Endodermal cell (in vitro differentiated cells): ENCODE measurements at regions not wholly inside any gene's neighbourhood (a gene's known extent, or its start where the extent isn't known, plus 50 kb on each side); places are given as distances from the start of the nearest gene placed in this dataset.
"Not testable (repeated sequence)": the region's sequence is repeated elsewhere in the genome, so short reads cannot be mapped to it uniquely, and the experiment has no call there.

Source experiments
- DNase-seq: peaks from one replicate; pipeline ENCODE4 v3.0.0-alpha.2; 2017
- H3K27ac ChIP-seq: 2 replicates; pipeline ENCODE4 v1.5.1; 2013; ENCODE audit warnings: mild to moderate bottlenecking, low read depth, low read length, moderate library complexity
- H3K27me3 ChIP-seq: 2 replicates; pipeline ENCODE4 v1.6.1; 2013; ENCODE audit warnings: mild to moderate bottlenecking, low read length, moderate library complexity; ENCODE audit not compliant: insufficient read depth, control insufficient read depth, poor library complexity, severe bottlenecking
- H3K36me3 ChIP-seq: 2 replicates; pipeline ENCODE4 v1.7.0; 2013; ENCODE audit warnings: mild to moderate bottlenecking, low read length, moderate library complexity; ENCODE audit not compliant: control insufficient read depth, insufficient read depth
- H3K4me1 ChIP-seq: one replicate; pipeline ENCODE4 v1.7.0; 2013; ENCODE audit warnings: low read length; ENCODE audit not compliant: control insufficient read depth, insufficient read depth
- H3K4me3 ChIP-seq: 2 replicates; pipeline ENCODE4 v1.5.1; 2013; ENCODE audit warnings: mild to moderate bottlenecking, low read length, moderate library complexity
- H3K9ac ChIP-seq: 2 replicates; pipeline ENCODE4 v1.6.1; 2013; ENCODE audit warnings: mild to moderate bottlenecking, low read length, moderate library complexity; ENCODE audit not compliant: poor library complexity, severe bottlenecking; ENCODE audit errors: extremely low read depth
- H3K9me3 ChIP-seq: 2 replicates; pipeline ENCODE4 v1.6.1; 2013; ENCODE audit warnings: mild to moderate bottlenecking, low read length, moderate library complexity; ENCODE audit not compliant: control insufficient read depth
- H3K27ac Mint-ChIP-seq: 2 replicates; pipeline ENCODE4 v1.8.0; 2020; ENCODE audit warnings: mixed read lengths
- H3K27me3 Mint-ChIP-seq: 2 replicates; pipeline ENCODE4 v1.8.0; 2021; ENCODE audit warnings: mild to moderate bottlenecking, mixed read lengths; ENCODE audit not compliant: insufficient read depth
- H3K36me3 Mint-ChIP-seq: 2 replicates; pipeline ENCODE4 v1.8.0; 2020; ENCODE audit warnings: low read depth, mixed read lengths
- H3K4me1 Mint-ChIP-seq: 2 replicates; pipeline ENCODE4 v1.8.0; 2020; ENCODE audit warnings: mixed read lengths
- H3K4me3 Mint-ChIP-seq: 2 replicates; pipeline ENCODE4 v1.8.0; 2020; ENCODE audit warnings: mild to moderate bottlenecking, moderate library complexity, mixed read lengths
- H3K9me3 Mint-ChIP-seq: 2 replicates; pipeline ENCODE4 v1.8.0; 2020; ENCODE audit warnings: mild to moderate bottlenecking, mixed read lengths
- WGBS, 2 experiments: methylation state at CpG; one replicate each; pipeline versions ENCODE4 v1.1.5 to v1.1.7; 2013; ENCODE audit warnings: missing lambda C conversion rate in 2 of 2, mixed read lengths in 1 of 2; ENCODE audit not compliant: insufficient coverage in 1 of 2, insufficient read length in 1 of 2; 5-methylcytosine and 5-hydroxymethylcytosine counted together
- TF ChIP-seq, protein P1 (sequence below): fragments of 200-600 bp; sonication (generic); conservative IDR thresholded peaks from 2 replicates; pipeline ENCODE4 v1.5.0; 2021; ENCODE audit warnings: antibody characterized with exemption, mild to moderate bottlenecking

DNA sequence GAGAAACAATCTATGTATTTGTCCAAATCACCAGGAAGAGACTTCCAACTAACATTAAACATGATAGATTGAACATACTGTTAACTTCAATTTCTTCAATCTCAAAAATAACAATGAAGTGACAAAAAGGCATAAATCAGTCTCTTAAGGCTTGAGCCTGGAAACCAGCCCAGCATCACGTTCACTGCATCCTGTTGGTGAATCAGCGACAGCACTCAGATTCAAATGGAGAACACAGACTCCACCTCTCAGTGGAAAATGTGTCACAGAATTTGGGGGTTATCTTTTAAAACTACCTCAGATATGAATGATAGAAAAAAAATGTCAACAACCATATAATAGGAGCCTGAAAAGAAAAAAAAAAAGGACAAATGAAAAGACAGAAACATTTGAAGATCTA lies 212.0 kb downstream of the MINAR1 start:
- no peaks in the 10 kb centered on the region for H3K4me1 ChIP-seq
- TF ChIP-seq, protein P1, sequence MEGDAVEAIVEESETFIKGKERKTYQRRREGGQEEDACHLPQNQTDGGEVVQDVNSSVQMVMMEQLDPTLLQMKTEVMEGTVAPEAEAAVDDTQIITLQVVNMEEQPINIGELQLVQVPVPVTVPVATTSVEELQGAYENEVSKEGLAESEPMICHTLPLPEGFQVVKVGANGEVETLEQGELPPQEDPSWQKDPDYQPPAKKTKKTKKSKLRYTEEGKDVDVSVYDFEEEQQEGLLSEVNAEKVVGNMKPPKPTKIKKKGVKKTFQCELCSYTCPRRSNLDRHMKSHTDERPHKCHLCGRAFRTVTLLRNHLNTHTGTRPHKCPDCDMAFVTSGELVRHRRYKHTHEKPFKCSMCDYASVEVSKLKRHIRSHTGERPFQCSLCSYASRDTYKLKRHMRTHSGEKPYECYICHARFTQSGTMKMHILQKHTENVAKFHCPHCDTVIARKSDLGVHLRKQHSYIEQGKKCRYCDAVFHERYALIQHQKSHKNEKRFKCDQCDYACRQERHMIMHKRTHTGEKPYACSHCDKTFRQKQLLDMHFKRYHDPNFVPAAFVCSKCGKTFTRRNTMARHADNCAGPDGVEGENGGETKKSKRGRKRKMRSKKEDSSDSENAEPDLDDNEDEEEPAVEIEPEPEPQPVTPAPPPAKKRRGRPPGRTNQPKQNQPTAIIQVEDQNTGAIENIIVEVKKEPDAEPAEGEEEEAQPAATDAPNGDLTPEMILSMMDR: no peak
- no peak for DNase-seq
- 82% methylated on average over 2 of the region's 2 CpGs; no CpG with 5 or more reads in 1 of the 2 experiments for WGBS, 2 experiments
- no peaks in the 10 kb centered on the region for H3K36me3 Mint-ChIP-seq
- no peak overlapping the region for H3K27ac ChIP-seq
- no peaks in the 10 kb centered on the region for H3K36me3 ChIP-seq
- H3K27me3 ChIP-seq: no peaks in the 10 kb centered on the region
- no peak overlapping the region for H3K9ac ChIP-seq
- no peak overlapping the region for H3K4me3 ChIP-seq
- peaks cover 13% of the 10 kb centered on the region for H3K9me3 Mint-ChIP-seq
- H3K27me3 Mint-ChIP-seq: no peaks in the 10 kb centered on the region
- H3K27ac Mint-ChIP-seq: no peak overlapping the region
- no peak overlapping the region for H3K4me3 Mint-ChIP-seq
- H3K4me1 Mint-ChIP-seq: peaks cover 2% of the 10 kb centered on the region
- H3K9me3 ChIP-seq: peaks cover 35% of the 10 kb centered on the region

DNA sequence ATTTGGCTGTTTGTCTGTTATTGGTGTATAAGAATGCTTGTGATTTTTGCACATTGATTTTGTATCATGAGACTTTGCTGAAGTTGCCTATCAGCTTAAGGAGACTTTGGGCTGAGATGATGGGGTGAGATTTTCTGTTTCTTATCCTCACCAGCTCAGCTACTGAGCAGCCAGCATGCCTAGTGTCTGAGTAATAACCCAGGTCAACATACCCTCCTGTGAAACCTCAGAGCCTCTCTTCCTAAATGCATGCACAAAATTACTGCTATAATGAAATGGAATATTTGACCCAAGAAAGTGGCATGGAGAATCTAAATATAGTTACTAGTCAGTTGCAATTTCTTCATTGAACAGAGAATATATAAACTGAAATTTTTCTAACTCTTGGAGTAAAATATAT lies 220.8 kb downstream of the MINAR1 start:
- H3K9ac ChIP-seq, H3K4me1 Mint-ChIP-seq, H3K36me3 Mint-ChIP-seq, H3K4me1 ChIP-seq, H3K27ac Mint-ChIP-seq, H3K9me3 Mint-ChIP-seq, H3K27ac ChIP-seq, H3K27me3 ChIP-seq, H3K4me3 Mint-ChIP-seq, H3K36me3 ChIP-seq, DNase-seq, H3K9me3 ChIP-seq, H3K4me3 ChIP-seq, H3K27me3 Mint-ChIP-seq: not testable (repeated sequence)

DNA sequence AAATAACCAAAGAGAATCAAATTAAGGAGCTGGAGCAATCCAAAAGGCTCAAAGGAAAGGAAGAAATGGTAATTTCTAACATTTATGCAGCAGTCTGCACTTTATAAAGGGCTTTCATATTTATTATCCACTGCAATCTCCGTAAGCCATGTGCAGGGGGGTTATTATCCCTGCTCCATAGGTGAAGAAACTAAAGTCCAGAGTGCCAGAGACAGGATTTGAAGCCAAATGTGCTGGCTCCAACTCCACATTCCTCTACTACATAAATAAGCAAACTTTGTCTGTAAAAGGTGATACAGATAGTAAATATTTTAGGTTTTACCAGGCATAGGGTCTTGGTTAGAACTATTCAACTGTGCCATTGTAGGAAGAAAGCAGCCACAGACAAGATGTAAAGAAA lies 221.4 kb downstream of the MINAR1 start:
- Mint-ChIP-seq H3K4me1 (no peaks in the 10 kb centered on the region), H3K27ac (no peak overlapping the region), H3K9me3 (peaks cover 7% of the 10 kb centered on the region), H3K27me3 (no peaks in the 10 kb centered on the region), H3K36me3 (no peaks in the 10 kb centered on the region), H3K4me3 (no peak overlapping the region)
- Histone ChIP-seq H3K27ac (no peak overlapping the region), H3K27me3 (no peaks in the 10 kb centered on the region), H3K9ac (no peak overlapping the region), H3K4me1 (no peaks in the 10 kb centered on the region), H3K4me3 (no peak overlapping the region), H3K36me3 (no peaks in the 10 kb centered on the region), H3K9me3 (no peaks in the 10 kb centered on the region)
- 83 to 93% methylated on average over 1 of the region's 1 CpG for WGBS, 2 experiments
- DNase-seq: no peak
- TF ChIP-seq, protein P1: no peak
